SK-N-MC (cell line): ENCODE measurements at regions not wholly inside any gene's neighbourhood (a gene's known extent, or its start where the extent isn't known, plus 50 kb on each side); places are given as distances from the start of the nearest gene placed in this dataset.

ENCODE experiments used
- EZH2 ChIP-seq: fragments of 200-600 bp; sonication (generic); IDR thresholded peaks from one replicate; pipeline ENCODE4 v1.6.1; 2017; ENCODE audit warnings: antibody characterized with exemption
- FOXP2 ChIP-seq: optimal IDR thresholded peaks from 2 replicates; pipeline ENCODE3; 2011; ENCODE audit warnings: mild to moderate bottlenecking, moderate library complexity; ENCODE audit not compliant: insufficient read depth; ENCODE audit errors: extremely low read length, control extremely low read depth
- POLR2AphosphoS5 ChIP-seq: IDR thresholded peaks from 2 replicates; pipeline ENCODE4 v1.6.1; 2012; ENCODE audit warnings: mild to moderate bottlenecking, low read depth, low read length, borderline replicate concordance

DNA sequence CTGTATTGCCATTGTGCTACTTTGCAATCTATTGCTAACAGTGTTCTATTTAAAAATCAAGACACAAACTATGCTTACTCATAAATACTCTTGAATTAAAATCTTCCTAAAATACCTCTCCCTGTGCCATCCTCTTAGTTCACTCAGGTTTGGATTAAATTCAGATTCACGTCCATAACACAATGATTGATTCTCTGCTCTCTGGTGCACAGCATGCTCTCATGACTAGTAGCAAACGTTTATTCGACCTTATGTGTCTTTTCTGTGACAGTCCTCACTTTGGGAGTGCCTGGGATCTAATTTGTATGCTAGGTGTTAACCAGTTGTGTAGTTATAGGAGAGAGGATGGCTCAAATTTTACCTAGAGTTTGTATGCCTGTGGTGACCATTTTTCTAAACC, 270.4 kb upstream of the FKBP1C start:
- TF ChIP-seq EZH2 (no peak), POLR2AphosphoS5 (no peak), FOXP2 (no peak)
